HCT116 (cell line): ENCODE measurements at regions not wholly inside any gene's neighbourhood (a gene's known extent, or its start where the extent isn't known, plus 50 kb on each side); places are given as distances from the start of the nearest gene placed in this dataset.

ENCODE experiments used
- ATAC-seq: fragments of 200-7000 bp; cut with Tn5 transposase; 2 replicates; pipeline ENCODE4 v1.9.1; 2020; ENCODE audit warnings: mild to moderate bottlenecking, moderate library complexity
- BruUV-seq: library from RNA; stranded (reverse); fragments of 400-500 nt; replicated peaks from 2 replicates; lab custom pipeline; 2021; lab: Mats Ljungman, UMichigan
- CTCF ChIA-PET: fragments of 300-600 bp; sonication (Branson Sonifier 250); formaldehyde crosslinking; loops from one replicate; lab custom pipeline; 2021; ENCODE audit warnings: antibody characterized with exemption; lab: Charles Lee
- POLR2A ChIA-PET: fragments of 300-600, 350-600 bp; sonication (Branson Sonifier 250); formaldehyde crosslinking; loops from one replicate; lab custom pipeline; 2021; ENCODE audit warnings: antibody characterized with exemption; lab: Charles Lee
- RAD21 ChIA-PET, 2 experiments: fragments of 300-600 bp; sonication (Branson Sonifier 250); formaldehyde crosslinking; loops; one replicate each; lab custom pipeline; 2023; ENCODE audit warnings: low total read pairs in 2 of 2; ENCODE audit not compliant: uncharacterized antibody in 2 of 2, unreplicated experiment in 2 of 2, low non-redundant PET in 1 of 2; lab: Charles Lee
- DNase-seq: peaks from one replicate; pipeline ENCODE4 v3.0.0-alpha.2; 2010; ENCODE audit warnings: low read depth, low spot score
- H2AFZ ChIP-seq: fragments of 200-600 bp; shearing (Covaris generic), sonication (generic); 2 replicates; pipeline ENCODE4 v1.6.1; 2017; ENCODE audit warnings: low read depth, mixed run types, mixed read lengths, antibody characterized with exemption, low read length; ENCODE audit not compliant: poor library complexity, severe bottlenecking
- H3K27ac ChIP-seq: 2 replicates; pipeline ENCODE4 v1.5.1; 2012; ENCODE audit warnings: low read depth, low read length
- H3K27me3 ChIP-seq: fragments of 200-600 bp; sonication (generic); 2 replicates; pipeline ENCODE4 v1.6.1; 2016; ENCODE audit warnings: mixed run types, low read length, mixed read lengths; ENCODE audit not compliant: insufficient read depth
- H3K36me3 ChIP-seq, 2 experiments: fragments of 200-500 bp in 1 of 2; fragments of 200-600 bp in 1 of 2; sonication (Bioruptor generic) in 1 of 2; sonication (generic) in 1 of 2; 2 replicates each; pipeline versions ENCODE4 v1.5.1 to v1.6.1; 2014 to 2016; ENCODE audit warnings: low read length in 2 of 2, inconsistent platforms in 1 of 2, mixed read lengths in 1 of 2, mixed run types in 1 of 2; ENCODE audit not compliant: insufficient read depth in 2 of 2, control insufficient read depth in 1 of 2
- H3K4me1 ChIP-seq, 2 experiments: fragments of 200-600 bp in 1 of 2; sonication (generic) in 1 of 2; 2 replicates each; pipeline versions ENCODE4 v1.5.1 to v1.6.1; 2012 to 2017; ENCODE audit warnings: low read length in 2 of 2, inconsistent platforms in 1 of 2, mild to moderate bottlenecking in 1 of 2, mixed read lengths in 1 of 2, mixed run types in 1 of 2, moderate library complexity in 1 of 2; ENCODE audit not compliant: insufficient read depth in 2 of 2, control insufficient read depth in 1 of 2
- H3K4me2 ChIP-seq: fragments of 200-600 bp; sonication (generic); 2 replicates; pipeline ENCODE4 v1.6.1; 2017; ENCODE audit warnings: mixed run types, low read length, mixed read lengths
- H3K4me3 ChIP-seq, 2 experiments: fragments of 200-600 bp in 1 of 2; sonication (generic) in 1 of 2; replicated peaks in 1 of 2; 2 replicates each; pipeline ENCODE4 v1.5.1; 2011 to 2016; ENCODE audit warnings: low read length in 2 of 2, control low read depth in 1 of 2, low read depth in 1 of 2, mild to moderate bottlenecking in 1 of 2, mixed read lengths in 1 of 2, mixed run types in 1 of 2
- H3K79me2 ChIP-seq: fragments of 200-600 bp; sonication (generic); 2 replicates; pipeline ENCODE4 v1.6.1; 2017; ENCODE audit warnings: mild to moderate bottlenecking, mixed run types, low read length, moderate library complexity, mixed read lengths; ENCODE audit not compliant: insufficient read depth
- H3K9ac ChIP-seq: fragments of 200-600 bp; sonication (generic); 2 replicates; pipeline ENCODE4 v1.6.1; 2016; ENCODE audit warnings: low read length, mixed read lengths
- H3K9me2 ChIP-seq: fragments of 200-600 bp; sonication (generic), shearing (Covaris generic); 2 replicates; pipeline ENCODE4 v1.6.1; 2017; ENCODE audit warnings: mixed run types, mild to moderate bottlenecking, moderate library complexity; ENCODE audit not compliant: insufficient read depth
- H3K9me3 ChIP-seq, 2 experiments: fragments of 200-500 bp in 1 of 2; fragments of 200-600 bp in 1 of 2; sonication (Bioruptor generic) in 1 of 2; sonication (generic) in 1 of 2; 2 replicates each; pipeline ENCODE4 v1.6.1; 2014 to 2017; ENCODE audit warnings: low read length in 2 of 2, mixed read lengths in 2 of 2, inconsistent platforms in 1 of 2, low read depth in 1 of 2, mild to moderate bottlenecking in 1 of 2, mixed run types in 1 of 2, moderate library complexity in 1 of 2; ENCODE audit not compliant: control insufficient read depth in 1 of 2, insufficient read depth in 1 of 2
- H4K20me1 ChIP-seq: fragments of 200-600 bp; sonication (generic), shearing (Covaris generic); 2 replicates; pipeline ENCODE4 v1.6.1; 2017; ENCODE audit warnings: mixed run types, mild to moderate bottlenecking, moderate library complexity; ENCODE audit not compliant: insufficient read depth
- CBX3 ChIP-seq: IDR thresholded peaks from 2 replicates; pipeline ENCODE4 v1.6.1; 2012; ENCODE audit warnings: low read depth
- CEBPB ChIP-seq: IDR thresholded peaks from 2 replicates; pipeline ENCODE4 v1.6.1; 2012; ENCODE audit warnings: low read depth
- POLR2A ChIP-seq: IDR thresholded peaks from 2 replicates; pipeline ENCODE4 v1.7.0; 2011; ENCODE audit warnings: borderline replicate concordance; ENCODE audit not compliant: insufficient read depth, insufficient read length; ENCODE audit errors: extremely low read depth
- POLR2AphosphoS5 ChIP-seq: IDR thresholded peaks from 2 replicates; pipeline ENCODE4 v1.6.1; 2011; ENCODE audit warnings: mild to moderate bottlenecking, low read depth, low read length, moderate library complexity
- SP1 ChIP-seq: IDR thresholded peaks from 2 replicates; pipeline ENCODE4 v1.6.1; 2012; ENCODE audit warnings: low read depth
- YY1 ChIP-seq: IDR thresholded peaks from 2 replicates; pipeline ENCODE4 v1.6.1; 2011; ENCODE audit warnings: low read length, low read depth, moderate library complexity, mild to moderate bottlenecking; ENCODE audit not compliant: insufficient replicate concordance; ENCODE audit errors: extremely low read depth
- intact Hi-C: fragments of 100-400 bp; cut with micrococcal nuclease; formaldehyde crosslinking; loops from 2 replicates; pipeline ENCODE4 v1.10.0; 2022
- TF ChIP-seq, protein P1 (sequence below), 3 experiments: fragments of 200-600 bp in 1 of 3; sonication (generic) in 1 of 3; IDR thresholded peaks in 2 of 3; conservative IDR thresholded peaks in 1 of 3; 2 replicates each; pipeline ENCODE4 v1.5.1; 2012 to 2017; ENCODE audit warnings: low read depth in 2 of 3, low read length in 2 of 3, antibody characterized with exemption in 1 of 3, borderline replicate concordance in 1 of 3, control low read depth in 1 of 3, mild to moderate bottlenecking in 1 of 3, mixed read lengths in 1 of 3, mixed run types in 1 of 3, moderate library complexity in 1 of 3; ENCODE audit not compliant: insufficient read depth in 1 of 3
- TF ChIP-seq, protein P2 (sequence below): IDR thresholded peaks from 2 replicates; pipeline ENCODE4 v1.6.1; 2012
- TF ChIP-seq, protein P3 (sequence below): IDR thresholded peaks from 2 replicates; pipeline ENCODE4 v1.6.1; 2012
- TF ChIP-seq, protein P4 (sequence below): IDR thresholded peaks from 2 replicates; pipeline ENCODE4 v1.6.1; 2012; ENCODE audit warnings: low read depth

DNA sequence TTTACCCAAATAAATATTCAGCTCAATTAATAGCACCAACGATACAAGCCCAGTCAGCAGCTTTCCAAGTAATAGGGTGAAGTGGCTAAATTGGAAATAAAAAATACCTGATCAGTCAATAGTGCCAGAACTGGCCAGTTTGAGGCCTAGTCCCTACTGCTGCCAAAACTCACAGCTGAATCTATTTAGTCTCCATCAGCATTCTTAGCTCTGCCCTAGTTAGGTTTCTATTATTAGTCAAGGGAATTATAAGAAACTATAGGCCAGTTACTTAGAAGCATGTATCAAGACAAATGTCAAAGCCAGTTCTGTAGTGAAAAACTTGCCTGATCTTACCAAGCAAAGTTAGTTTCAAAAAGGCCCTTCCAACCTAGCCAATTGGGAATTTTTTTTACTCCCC lies 146.2 kb upstream of the ZBTB20 start:
- RAD21 ChIA-PET: no interaction called here

DNA sequence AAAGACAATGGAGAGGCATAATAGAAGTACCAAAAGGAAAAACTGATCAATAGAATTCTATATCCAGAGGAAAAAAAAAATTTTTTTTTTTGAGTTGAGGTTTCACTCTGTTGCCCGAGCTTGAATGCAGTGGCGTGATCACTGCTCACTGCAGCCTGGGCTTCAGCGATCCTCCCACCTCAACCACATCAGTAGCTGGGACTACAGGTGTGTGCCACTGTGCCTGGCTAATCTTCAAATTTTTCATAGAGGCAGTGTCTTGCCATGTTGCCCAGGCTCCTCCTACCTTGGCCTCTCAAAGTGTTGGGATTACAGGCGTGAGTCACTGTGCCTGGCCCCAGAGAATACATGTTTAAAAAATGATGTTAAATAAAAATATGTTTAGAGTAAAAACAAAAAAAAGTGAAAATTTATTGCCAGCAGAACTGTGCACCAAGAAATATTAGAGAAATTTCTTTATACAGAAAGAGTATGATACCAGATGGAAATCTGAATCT lies 154.3 kb upstream of the ZBTB20 start:
- Histone ChIP-seq H3K36me3 (no peaks in the 10 kb centered on the region), H3K27ac (no peak overlapping the region), H3K9me3 (no peaks in the 10 kb centered on the region), H3K27me3 (no peaks in the 10 kb centered on the region), H3K9ac (no peak overlapping the region), H3K79me2 (no peaks in the 10 kb centered on the region), H2AFZ (no peak overlapping the region), H3K4me1 (no peaks in the 10 kb centered on the region), H3K9me2 (no peaks in the 10 kb centered on the region), H3K4me2 (no peak overlapping the region), H3K4me3 (no peak overlapping the region), H4K20me1 (no peaks in the 10 kb centered on the region)
- DNase-seq (no peak), ATAC-seq (no peak)
- ChIA-PET POLR2A (no interaction called here), RAD21 (no interaction called here), CTCF (no interaction called here)
- intact Hi-C loops: no loop called here
- BruUV-seq: no TSS peak
- TF ChIP-seq, protein P1, sequence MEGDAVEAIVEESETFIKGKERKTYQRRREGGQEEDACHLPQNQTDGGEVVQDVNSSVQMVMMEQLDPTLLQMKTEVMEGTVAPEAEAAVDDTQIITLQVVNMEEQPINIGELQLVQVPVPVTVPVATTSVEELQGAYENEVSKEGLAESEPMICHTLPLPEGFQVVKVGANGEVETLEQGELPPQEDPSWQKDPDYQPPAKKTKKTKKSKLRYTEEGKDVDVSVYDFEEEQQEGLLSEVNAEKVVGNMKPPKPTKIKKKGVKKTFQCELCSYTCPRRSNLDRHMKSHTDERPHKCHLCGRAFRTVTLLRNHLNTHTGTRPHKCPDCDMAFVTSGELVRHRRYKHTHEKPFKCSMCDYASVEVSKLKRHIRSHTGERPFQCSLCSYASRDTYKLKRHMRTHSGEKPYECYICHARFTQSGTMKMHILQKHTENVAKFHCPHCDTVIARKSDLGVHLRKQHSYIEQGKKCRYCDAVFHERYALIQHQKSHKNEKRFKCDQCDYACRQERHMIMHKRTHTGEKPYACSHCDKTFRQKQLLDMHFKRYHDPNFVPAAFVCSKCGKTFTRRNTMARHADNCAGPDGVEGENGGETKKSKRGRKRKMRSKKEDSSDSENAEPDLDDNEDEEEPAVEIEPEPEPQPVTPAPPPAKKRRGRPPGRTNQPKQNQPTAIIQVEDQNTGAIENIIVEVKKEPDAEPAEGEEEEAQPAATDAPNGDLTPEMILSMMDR (IDR thresholded peaks at IDR 0.05 in 2 of 3, conservative IDR thresholded peaks at IDR 0.05 in 1 of 3; ENCODE audit: borderline replicate concordance in 1 of 3, insufficient read depth in 1 of 3, low read depth in 2 of 3, low read length in 2 of 3): no peak
- TF ChIP-seq POLR2A: no peak
- TF ChIP-seq CBX3: no peak
- TF ChIP-seq, protein P2, sequence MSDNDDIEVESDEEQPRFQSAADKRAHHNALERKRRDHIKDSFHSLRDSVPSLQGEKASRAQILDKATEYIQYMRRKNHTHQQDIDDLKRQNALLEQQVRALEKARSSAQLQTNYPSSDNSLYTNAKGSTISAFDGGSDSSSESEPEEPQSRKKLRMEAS: no peak
- TF ChIP-seq SP1: no peak
- TF ChIP-seq CEBPB: no peak
- TF ChIP-seq, protein P3, sequence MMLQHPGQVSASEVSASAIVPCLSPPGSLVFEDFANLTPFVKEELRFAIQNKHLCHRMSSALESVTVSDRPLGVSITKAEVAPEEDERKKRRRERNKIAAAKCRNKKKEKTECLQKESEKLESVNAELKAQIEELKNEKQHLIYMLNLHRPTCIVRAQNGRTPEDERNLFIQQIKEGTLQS: no peak
- TF ChIP-seq POLR2AphosphoS5: no peak

More for the DNA sequence above, 146.2 kb upstream of the ZBTB20 start:
- no peak overlapping the region for H2AFZ ChIP-seq
- TF ChIP-seq YY1 (no peak), POLR2AphosphoS5 (no peak)
- TF ChIP-seq, protein P4, sequence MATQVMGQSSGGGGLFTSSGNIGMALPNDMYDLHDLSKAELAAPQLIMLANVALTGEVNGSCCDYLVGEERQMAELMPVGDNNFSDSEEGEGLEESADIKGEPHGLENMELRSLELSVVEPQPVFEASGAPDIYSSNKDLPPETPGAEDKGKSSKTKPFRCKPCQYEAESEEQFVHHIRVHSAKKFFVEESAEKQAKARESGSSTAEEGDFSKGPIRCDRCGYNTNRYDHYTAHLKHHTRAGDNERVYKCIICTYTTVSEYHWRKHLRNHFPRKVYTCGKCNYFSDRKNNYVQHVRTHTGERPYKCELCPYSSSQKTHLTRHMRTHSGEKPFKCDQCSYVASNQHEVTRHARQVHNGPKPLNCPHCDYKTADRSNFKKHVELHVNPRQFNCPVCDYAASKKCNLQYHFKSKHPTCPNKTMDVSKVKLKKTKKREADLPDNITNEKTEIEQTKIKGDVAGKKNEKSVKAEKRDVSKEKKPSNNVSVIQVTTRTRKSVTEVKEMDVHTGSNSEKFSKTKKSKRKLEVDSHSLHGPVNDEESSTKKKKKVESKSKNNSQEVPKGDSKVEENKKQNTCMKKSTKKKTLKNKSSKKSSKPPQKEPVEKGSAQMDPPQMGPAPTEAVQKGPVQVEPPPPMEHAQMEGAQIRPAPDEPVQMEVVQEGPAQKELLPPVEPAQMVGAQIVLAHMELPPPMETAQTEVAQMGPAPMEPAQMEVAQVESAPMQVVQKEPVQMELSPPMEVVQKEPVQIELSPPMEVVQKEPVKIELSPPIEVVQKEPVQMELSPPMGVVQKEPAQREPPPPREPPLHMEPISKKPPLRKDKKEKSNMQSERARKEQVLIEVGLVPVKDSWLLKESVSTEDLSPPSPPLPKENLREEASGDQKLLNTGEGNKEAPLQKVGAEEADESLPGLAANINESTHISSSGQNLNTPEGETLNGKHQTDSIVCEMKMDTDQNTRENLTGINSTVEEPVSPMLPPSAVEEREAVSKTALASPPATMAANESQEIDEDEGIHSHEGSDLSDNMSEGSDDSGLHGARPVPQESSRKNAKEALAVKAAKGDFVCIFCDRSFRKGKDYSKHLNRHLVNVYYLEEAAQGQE: no peak
- TF ChIP-seq, all 23 proteins: peak for 0
- Histone ChIP-seq H3K4me3 (no peak overlapping the region), H3K79me2 (no peaks in the 10 kb centered on the region), H3K27me3 (no peaks in the 10 kb centered on the region), H3K9me3 (no peaks in the 10 kb centered on the region), H4K20me1 (no peaks in the 10 kb centered on the region), H3K4me2 (no peak overlapping the region), H3K9me2 (no peaks in the 10 kb centered on the region), H3K36me3 (no peaks in the 10 kb centered on the region), H3K4me1 (no peaks in the 10 kb centered on the region), H3K27ac (no peak overlapping the region), H3K9ac (no peak overlapping the region)
- no TSS peak for BruUV-seq
- intact Hi-C loops: no loop called here
- DNase-seq (no peak), ATAC-seq (no peak)
- ChIA-PET POLR2A (no interaction called here), CTCF (no interaction called here)
